Gastrocnemius medialis (tissue), 4 donors: ENCODE measurements at regions not wholly inside any gene's neighbourhood (a gene's known extent, or its start where the extent isn't known, plus 50 kb on each side); places are given as distances from the start of the nearest gene placed in this dataset.

Source experiments
- POLR2A ChIP-seq, 2 donors: fragments of 450-650 bp; IDR thresholded peaks; one replicate each; pipeline ENCODE4 v1.6.1; 2017; ENCODE audit warnings: antibody characterized with exemption in 2 of 2, mild to moderate bottlenecking in 2 of 2, moderate library complexity in 2 of 2
- TF ChIP-seq, protein P1 (sequence below), 5 experiments: fragments of 450-650 bp in 3 of 5; fragments of 200-600 bp in 2 of 5; sonication (generic) in 2 of 5; IDR thresholded peaks in 4 of 5; conservative IDR thresholded peaks in 1 of 5; 1 replicate in 4 of 5; 2 replicates in 1 of 5; pipeline ENCODE4 v1.5.1; 2016 to 2019; ENCODE audit warnings: antibody characterized with exemption in 5 of 5, mild to moderate bottlenecking in 3 of 5, moderate library complexity in 3 of 5

- TF ChIP-seq, protein P1, sequence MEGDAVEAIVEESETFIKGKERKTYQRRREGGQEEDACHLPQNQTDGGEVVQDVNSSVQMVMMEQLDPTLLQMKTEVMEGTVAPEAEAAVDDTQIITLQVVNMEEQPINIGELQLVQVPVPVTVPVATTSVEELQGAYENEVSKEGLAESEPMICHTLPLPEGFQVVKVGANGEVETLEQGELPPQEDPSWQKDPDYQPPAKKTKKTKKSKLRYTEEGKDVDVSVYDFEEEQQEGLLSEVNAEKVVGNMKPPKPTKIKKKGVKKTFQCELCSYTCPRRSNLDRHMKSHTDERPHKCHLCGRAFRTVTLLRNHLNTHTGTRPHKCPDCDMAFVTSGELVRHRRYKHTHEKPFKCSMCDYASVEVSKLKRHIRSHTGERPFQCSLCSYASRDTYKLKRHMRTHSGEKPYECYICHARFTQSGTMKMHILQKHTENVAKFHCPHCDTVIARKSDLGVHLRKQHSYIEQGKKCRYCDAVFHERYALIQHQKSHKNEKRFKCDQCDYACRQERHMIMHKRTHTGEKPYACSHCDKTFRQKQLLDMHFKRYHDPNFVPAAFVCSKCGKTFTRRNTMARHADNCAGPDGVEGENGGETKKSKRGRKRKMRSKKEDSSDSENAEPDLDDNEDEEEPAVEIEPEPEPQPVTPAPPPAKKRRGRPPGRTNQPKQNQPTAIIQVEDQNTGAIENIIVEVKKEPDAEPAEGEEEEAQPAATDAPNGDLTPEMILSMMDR (IDR thresholded peaks at IDR 0.05 in 4 of 5, conservative IDR thresholded peaks at IDR 0.05 in 1 of 5): no peak
- no peak for TF ChIP-seq POLR2A (IDR thresholded peaks at IDR 0.05)
These were observed 1244.1 kb upstream of the ACO1 start for GRCh38 chr9:31140316-31140715.
